VCaP (cell line): ENCODE measurements at regions not wholly inside any gene's neighbourhood (a gene's known extent, or its start where the extent isn't known, plus 50 kb on each side); places are given as distances from the start of the nearest gene placed in this dataset.

ENCODE experiments used
- H3K27ac ChIP-seq: fragments of 450-650 bp; 2 replicates; pipeline ENCODE4 v1.5.1; 2017
- CTCF ChIP-seq: fragments of 450-650 bp; conservative IDR thresholded peaks from 2 replicates; pipeline ENCODE4 v1.5.1; 2017; ENCODE audit warnings: mild to moderate bottlenecking, moderate library complexity

GRCh38 chr7:125046767-125047166, 117.1 kb upstream of the POT1 start:
- H3K27ac ChIP-seq, result no peak overlapping the region
- no peak for TF ChIP-seq CTCF

- peak overlapping the region; percentile 85 for H3K27ac ChIP-seq
Measured at GRCh38 chr7:125033506-125033905, 103.9 kb upstream of the POT1 start.

GRCh38 chr7:125032943-125033342, 103.3 kb upstream of the POT1 start:
- no peak for TF ChIP-seq CTCF
- H3K27ac ChIP-seq, result peak overlapping the region; percentile 85

More at GRCh38 chr7:125033506-125033905, 103.9 kb upstream of the POT1 start:
- TF ChIP-seq CTCF, result peak; percentile 68

- 0 out of 2 replicates have a peak, but pooled peaks have one; percentile 11 for TF ChIP-seq CTCF
- H3K27ac ChIP-seq, result peak overlapping the region; percentile 85
Measured at GRCh38 chr7:125030756-125031387, 101.2 kb upstream of the POT1 start.

GRCh38 chr7:125025620-125026019, 96.0 kb upstream of the POT1 start:
- no peak for TF ChIP-seq CTCF
- no peak overlapping the region for H3K27ac ChIP-seq

GRCh38 chr7:125020801-125021200, 91.2 kb upstream of the POT1 start:
- H3K27ac ChIP-seq, result no peak overlapping the region
- no peak for TF ChIP-seq CTCF

- no peak for TF ChIP-seq CTCF
Measured at GRCh38 chr7:125010540-125010939, 80.9 kb upstream of the POT1 start.

More at GRCh38 chr7:125010540-125010939, 80.9 kb upstream of the POT1 start:
- no peak overlapping the region for H3K27ac ChIP-seq
